Frontal cortex (tissue), 3 donors: ENCODE measurements at regions not wholly inside any gene's neighbourhood (a gene's known extent, or its start where the extent isn't known, plus 50 kb on each side); places are given as distances from the start of the nearest gene placed in this dataset.
"Not testable (repeated sequence)": the region's sequence is repeated elsewhere in the genome, so short reads cannot be mapped to it uniquely, and the experiment has no call there.

Experiments used
- DNase-seq, 2 donors: peaks; one replicate each; pipeline ENCODE4 v3.0.0; 2012; ENCODE audit warnings: low spot score in 2 of 2
- FAIRE-seq: peaks from 2 replicates; lab custom pipeline; 2012; peaks lifted over from hg19 to GRCh38; lab: Jason Lieb, UNC
- donor health status: control.
- donor health status: control.
- donor health status: control.

DNA sequence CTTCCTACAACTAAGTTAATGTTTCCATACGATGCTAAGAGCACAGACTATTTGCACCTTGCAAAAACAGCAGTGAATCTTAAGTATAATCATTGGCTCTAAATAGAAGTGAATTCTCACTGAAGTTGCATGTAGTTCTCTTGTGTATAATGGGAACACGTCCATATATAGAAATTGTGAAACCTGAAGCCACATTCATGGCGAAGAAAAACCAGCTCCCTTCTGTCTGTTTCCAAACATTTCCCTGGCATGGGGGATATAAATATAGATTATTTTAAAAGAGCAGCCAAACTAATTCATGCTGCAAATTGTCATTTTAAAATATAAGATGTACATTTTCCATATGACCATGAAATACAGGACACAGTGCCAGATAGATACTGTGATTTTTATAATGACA lies 71.1 kb downstream of the TRAM1L1 start:
- DNase-seq (no peak), FAIRE-seq (no peak)

DNA sequence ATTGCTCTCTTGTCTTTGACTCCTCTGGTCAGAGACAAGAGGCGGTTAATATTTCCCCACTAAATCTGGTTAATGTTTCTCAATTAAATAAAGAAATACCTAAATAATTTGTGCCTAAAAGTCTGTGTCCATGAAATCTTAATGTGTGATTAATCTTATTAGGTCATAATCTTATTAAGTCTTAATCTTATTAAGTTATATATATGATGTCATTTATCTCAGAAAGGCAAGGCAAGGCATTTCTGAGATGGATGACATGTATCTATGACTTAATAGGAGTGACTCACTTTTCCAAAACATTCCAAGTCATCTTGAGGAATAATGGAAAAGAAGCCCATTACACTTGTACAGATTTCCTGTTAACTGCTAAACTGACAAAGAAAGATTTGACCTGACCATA lies 74.7 kb downstream of the TRAM1L1 start:
- FAIRE-seq (no peak), DNase-seq (no peak)

DNA sequence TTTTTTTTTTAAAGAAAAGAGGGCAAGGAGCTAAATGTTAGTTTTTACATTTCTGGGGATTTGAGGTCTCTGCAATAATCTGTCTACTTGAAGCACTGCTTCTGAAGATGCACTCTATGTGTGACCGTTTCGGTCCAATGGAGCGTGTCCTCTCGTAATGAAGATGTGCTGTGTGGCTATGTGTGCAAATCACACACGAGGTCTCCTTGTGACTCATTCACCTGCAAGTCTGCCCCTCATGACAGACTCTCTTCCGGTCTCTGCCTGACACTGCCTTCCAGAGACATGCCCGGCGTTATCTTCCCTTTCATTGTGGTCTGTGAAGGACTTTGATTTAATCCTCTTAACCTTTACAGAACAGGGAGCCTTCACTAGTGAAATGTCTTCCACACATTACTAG lies 84.3 kb downstream of the TRAM1L1 start:
- FAIRE-seq, result no peak

DNA sequence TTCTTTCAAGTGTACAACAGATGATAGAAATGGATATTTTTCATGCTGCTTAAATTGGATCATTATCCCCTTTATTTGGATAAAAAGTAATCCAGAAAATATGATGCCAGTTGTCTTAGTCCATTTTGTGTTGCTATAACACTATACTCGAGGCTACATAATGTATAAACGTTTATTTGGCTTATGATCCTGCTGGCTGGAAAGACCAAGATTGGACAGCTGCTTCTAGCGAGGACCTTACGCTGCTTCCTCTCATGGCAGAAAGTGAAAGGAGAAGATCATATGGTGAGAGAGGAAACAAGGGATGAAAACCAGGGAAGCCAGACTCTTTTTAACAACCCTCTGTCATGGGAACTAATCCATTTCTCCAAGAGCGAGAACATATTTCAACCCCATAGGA lies 102.7 kb downstream of the TRAM1L1 start:
- FAIRE-seq (no peak), DNase-seq (no peak)

More for the DNA sequence above, 84.3 kb downstream of the TRAM1L1 start:
- no peak for DNase-seq

DNA sequence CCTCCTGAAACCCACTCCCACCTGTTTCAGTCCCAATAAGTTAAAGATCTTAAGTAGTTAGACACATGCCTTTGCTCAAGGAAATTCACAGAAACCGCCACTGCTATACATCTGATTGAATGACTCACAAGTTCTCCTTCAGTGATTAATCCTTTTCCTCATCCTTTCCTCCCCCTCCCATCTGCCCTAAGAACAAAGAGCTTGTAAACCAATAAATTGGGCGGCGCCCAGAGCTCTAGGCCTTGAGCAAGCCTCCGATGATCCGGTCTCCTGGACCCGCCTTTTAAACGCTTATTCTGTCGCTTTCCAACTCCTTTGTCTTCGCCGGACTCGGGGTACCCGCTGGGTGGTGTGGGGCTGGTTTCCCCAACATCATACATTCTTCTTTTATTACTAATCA lies 104.9 kb downstream of the TRAM1L1 start:
- DNase-seq, FAIRE-seq: not testable (repeated sequence)

DNA sequence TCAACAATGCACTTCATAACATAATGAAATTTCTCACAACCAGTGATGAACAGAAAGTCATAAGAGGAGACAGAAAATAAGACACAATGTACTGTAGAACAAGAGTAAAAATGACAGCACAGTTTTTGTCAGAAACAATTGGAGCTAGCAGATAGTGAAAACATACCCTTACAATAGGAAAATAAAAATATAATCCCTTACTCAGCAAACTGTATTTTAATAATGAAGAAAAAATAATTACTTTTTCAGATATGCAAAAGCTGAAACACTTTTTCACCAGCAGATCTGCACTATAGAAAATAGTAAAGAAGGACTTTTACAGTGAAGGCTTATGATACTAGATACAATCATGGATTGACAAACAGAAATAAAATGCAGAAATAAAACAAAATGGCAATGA lies 126.3 kb downstream of the TRAM1L1 start:
- no peak for FAIRE-seq
- DNase-seq, result no peak

DNA sequence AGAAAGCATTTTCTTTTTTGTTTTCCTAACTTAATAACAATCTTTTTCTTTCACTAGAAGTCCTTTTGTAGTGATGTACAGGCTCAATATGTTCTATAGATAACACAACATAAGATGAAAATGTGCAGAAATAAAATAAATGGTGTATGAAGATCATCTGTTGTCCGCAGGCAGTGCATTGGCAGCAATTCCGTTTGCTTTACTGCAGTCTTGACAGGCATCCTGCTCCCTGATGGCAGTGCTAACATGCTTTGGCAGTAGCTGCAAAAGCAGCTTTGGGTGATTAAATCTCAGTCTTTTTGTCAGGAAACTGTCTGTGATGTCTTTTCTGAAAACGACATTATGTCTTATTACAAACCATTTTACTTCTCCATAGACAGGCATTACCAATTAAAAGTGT lies 131.4 kb downstream of the TRAM1L1 start:
- DNase-seq (no peak), FAIRE-seq (no peak)

DNA sequence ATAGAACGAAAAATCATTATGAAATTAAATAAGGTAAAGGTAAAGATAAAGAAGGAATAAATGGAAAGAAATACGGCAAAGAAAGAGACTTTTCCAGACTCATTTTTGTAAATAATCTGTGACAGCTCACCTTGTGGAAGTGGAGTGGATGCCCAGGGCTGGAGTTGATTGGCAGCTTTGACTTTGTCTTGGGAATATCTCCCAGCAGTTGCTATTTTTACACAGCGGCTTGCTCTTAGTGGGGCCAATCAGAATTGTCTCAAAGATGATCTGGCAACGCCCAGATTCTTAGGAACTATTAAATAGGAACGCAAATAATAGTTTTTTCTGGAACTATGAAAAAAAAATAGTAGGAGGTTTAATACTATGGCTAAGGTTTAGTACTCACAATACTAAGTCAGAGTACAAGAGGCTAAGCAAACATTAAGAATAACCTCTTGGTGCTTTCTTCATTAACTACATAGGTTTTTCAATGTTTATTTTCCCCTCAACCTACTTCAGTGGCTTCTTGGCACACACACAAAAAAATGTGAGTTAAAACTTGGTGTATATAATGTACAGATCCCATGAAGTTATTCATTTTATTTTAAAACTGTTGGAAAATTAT lies 132.7 kb downstream of the TRAM1L1 start:
- DNase-seq (no peak), FAIRE-seq (no peak)

DNA sequence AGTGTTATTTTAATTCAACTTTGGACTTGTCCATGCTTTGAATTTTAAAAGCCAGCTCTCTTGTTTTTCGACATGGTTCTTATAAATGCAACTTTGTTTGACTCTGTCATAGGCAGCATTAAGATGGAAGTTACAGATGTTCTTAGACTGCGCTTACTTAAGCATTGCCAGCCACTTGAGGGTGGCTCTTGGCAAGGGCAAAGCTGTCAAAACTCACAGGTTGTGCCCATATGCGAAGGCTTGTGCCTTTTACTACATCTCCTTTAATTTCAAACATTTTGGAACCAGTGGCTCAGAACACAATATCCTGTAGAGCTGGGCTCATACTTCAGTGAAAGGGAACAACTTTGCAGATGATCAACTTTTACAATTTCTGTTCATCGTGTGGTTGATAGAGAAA lies 135.5 kb downstream of the TRAM1L1 start:
- FAIRE-seq, result no peak
- DNase-seq, result no peak

DNA sequence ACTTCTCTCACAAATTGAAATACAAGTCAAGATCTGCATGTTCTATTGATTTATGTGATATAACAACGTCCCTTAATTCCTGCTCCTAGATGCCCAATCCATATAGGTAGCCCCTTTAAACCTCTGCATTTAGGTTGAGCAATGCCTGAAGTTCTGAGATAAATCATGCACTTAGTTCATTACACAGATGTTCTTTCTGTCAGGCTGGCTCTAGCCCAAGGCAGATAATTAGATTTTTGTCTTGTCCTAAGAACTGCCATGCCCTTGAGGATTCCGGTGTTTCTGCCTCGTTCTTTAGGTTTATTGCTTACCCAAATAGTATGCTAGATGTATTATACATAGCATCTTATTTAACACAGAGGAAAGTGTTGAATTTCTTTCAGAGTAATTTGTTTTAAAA lies 143.1 kb downstream of the TRAM1L1 start:
- DNase-seq, result no peak
- no peak for FAIRE-seq

DNA sequence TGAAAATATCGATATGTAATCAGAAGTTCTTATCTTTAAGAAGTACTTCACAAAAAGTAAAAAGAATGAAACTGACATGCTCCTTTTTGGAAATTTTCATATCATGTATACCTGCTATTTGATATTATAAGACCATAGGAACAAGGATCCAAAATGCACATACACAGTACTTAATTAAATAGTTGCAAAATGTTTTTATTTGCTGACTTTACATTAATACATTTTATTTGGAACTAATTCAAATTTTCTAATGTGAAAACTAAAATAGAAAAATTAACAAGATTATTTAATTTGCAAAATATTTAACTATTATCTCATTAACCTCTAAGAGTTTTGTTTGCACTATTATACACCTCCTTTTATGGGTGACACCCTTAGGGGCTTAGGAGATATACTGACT lies 155.0 kb downstream of the TRAM1L1 start:
- FAIRE-seq, result peak; percentile 56
- DNase-seq, result no peak

DNA sequence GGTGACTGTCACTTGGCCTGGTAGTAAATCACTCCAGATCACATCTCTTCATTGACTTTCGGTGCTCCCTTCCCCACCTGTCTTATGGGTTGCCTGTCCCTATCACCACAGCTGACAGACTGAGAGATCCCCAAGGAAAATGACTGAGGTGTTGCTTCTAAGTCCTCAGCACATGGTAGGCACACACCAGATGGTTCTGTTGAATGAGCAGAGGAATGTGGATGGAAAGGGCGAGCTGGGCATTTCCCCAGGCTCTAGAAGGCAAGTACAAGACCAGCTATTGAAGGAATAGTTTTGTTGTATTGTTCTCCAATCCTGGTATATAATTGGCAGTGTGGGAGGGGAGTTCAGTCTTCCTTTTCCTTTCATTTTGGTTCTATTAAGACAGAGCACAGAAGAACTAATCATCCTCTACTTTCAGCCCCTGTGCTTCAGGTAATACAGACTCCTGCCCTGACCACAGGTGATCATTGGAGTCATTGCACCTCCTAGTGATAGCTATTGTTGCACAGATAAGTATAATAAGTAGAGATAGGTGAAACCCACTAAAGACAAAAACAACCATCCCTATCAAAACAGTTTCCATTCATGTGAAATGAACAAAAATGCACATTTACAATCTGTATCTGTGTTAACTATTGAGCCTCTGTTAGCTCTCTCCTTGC lies 158.6 kb downstream of the TRAM1L1 start:
- no peak for FAIRE-seq
- DNase-seq, result no peak

DNA sequence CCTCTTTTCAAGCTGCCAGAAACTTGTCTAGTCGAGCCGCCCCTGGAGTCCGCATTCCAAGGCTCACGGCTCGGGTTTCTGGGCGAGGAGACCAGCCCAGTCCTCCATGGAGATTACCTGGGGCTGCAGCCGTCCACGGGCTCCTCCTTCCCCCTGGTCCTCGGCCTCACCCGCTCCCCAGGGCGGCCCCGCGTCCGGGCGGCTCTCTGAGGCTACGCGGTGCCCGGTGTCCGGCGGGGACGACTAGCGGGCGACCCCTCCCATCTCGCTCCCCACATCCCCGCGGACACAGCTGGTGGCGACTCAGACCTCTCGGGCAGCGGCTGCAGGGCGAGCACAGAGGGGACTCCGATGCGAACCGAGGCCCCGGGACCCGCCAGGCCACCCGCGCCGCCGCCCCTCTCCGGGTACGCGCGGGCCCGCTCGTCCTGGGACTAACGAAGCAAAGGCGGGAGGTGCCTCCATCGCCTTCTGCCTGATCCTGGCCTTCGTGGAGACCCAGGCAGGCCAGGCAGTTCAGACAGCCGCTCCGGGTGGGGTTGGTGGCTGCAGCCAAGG lies 159.4 kb downstream of the TRAM1L1 start:
- FAIRE-seq, result no peak
- DNase-seq, result no peak

DNA sequence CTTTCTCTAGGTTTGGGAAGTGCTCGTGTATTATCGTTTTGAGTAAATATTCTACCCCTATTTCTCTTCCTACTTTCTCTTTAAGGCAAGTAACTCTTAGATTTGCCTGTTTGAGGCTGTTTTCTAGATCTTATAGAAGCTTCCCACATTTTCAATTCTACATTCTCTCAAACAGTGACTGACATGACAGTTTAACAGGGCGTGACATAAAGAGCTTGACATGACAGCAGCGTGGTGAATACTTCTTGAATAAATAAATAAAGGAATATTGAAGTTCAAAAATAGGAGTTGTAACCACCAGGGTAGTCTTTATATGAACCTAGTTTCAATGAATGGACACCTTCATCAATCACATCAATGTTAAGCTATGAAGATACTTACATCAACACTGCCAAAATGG lies 162.0 kb downstream of the TRAM1L1 start:
- DNase-seq, result no peak
- no peak for FAIRE-seq

DNA sequence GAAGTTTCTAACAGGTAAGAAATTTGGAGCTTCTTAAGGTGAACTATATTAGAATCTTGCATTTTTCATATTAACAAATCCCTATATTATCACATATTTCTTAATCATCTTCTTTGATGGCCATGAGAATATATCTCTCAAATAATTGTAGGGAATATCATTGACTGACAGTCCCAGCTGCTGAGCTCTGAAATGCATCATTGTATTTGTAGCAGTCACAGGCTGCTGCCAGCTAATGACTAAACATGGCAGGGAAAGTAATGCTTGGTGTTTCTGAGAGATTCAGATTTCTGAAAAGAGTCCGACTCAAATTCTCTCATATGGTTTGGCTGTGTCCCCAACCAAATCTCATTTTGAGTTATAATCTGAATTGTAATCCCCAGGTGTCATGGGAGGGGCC lies 171.9 kb downstream of the TRAM1L1 start:
- FAIRE-seq (no peak), DNase-seq (no peak)

DNA sequence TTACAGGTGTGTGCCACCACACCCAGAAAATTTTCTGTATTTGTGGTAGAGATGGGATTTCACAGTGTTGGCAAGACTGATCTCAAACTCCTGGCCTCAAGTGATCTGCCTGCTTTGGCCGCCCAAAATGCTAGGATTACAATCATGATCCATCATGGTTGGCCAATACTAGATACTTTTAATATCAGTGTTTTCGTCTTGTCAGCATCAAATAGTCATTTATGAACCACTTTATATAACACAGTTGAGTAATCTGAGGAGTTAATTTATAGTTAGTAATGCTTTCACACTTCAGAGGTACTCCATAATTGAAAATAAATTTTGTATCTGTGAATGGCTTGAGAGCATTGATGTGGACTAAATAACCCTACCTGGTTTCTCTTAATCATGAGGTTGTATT lies 178.6 kb downstream of the TRAM1L1 start:
- FAIRE-seq (no peak), DNase-seq (no peak)

DNA sequence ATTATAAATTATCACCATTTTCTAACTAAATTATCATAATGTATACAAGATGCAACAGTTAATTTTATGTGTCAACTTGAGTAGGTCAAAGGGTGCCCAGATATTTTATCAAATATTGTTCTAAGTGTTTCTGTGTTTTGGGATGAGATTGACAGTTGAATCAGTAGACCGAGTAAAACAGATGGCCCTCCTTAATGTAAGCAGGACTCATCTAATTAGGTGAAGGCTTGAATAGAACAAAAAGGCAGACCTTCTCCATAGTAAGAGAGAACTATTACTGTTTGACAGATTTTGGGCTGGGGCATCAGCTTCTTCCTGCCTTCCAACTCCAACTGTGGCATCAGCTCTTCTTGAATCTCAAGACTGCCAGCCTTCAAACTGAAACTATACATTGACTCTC lies 185.8 kb downstream of the TRAM1L1 start:
- DNase-seq (no peak), FAIRE-seq (no peak)

DNA sequence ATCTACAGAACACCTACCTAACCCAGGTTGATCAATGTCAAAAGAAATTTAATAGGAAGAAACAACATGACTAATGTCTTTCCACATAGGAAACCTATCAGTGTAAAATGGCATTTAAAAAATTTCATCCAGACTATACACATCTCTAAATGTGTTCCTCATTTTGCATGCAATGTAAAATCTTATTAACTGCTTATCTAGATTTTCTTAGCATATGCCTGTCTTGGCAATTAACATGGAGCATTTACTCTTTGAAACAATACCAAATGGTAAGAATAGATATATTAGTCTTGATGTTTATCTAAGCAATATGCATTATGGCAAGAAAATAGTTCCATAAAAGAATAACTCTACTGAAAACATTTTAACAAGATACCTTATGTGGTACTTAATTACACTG lies 199.8 kb downstream of the TRAM1L1 start:
- no peak for DNase-seq
- FAIRE-seq, result no peak

DNA sequence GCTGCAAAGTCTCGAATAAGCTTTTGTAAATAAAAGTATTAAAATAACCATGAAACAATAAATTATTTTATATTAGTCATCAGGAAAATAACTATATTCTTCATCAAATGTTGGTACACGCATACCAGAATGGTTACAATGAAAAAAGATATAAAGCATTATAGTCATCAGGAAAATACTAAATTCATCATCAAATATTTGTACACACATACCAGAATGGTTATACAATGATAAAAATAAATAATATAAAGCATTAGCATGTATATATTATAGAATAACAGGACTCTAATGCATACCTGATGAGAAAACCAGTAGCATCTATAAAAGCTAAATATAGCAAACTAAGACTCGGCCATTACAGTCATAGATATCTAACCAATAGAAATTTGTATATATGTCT lies 202.9 kb downstream of the TRAM1L1 start:
- no peak for DNase-seq

DNA sequence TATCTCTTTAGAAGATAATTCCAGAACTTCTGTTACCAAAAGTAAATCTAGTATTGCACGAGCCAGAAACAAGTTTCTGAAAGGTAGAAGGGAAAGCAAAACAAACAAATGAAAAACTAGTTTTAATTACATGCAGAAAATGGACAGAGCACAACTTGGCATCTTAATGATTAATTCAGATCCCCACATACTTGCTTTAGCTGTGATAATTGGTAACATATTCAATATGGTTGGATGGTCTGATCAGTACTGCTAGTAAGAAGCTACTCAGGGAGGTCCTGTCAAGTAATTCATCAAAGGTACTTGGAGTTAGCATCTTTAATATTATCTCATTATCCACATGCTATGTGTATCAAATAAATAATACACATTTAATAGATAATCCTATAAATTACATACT lies 204.3 kb downstream of the TRAM1L1 start:
- no peak for DNase-seq
- no peak for FAIRE-seq

More for the DNA sequence above, 202.9 kb downstream of the TRAM1L1 start:
- no peak for FAIRE-seq

DNA sequence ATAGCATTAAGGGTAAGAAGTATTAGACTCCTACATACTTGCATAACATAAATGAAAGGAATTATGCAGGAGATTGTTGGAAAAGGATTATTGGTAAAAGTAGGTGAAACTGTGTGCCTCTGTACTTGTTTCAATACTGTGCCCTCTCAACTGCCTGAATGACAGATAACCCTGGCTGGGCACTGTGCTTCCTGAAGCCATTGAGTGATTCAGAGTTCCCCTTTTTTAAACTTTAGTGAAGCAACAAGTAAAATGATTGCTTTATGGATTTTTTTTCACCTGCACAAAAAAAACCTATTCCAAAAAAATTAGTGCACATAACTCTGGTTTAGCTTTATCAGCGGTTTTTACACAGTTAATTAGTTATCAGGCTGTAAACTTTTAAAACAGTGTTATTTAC lies 204.8 kb downstream of the TRAM1L1 start:
- DNase-seq (no peak), FAIRE-seq (no peak)

DNA sequence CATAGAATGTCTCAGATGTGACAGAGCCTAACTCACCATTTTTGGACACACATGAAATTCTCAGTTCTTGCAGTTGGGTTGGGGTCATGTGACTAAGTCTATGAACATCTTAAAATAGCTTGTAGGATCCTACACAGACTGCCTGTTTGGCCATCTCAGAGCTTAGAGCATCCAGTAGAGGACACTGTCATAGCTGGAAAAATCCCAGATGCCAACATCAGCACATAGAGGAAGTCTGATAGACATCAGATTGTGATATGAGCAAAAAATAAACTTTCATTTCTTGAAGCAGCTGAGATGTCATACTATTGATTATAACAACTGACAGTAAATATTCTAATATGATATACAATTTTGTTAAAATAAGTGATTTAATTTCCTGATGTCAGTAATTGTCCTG lies 207.1 kb downstream of the TRAM1L1 start:
- DNase-seq (no peak), FAIRE-seq (no peak)
